Loucy (cell line): ENCODE measurements at regions not wholly inside any gene's neighbourhood (a gene's known extent, or its start where the extent isn't known, plus 50 kb on each side); places are given as distances from the start of the nearest gene placed in this dataset.

ENCODE experiments used
- H2AFZ ChIP-seq: fragments of 200-600 bp; sonication (generic); 2 replicates; pipeline ENCODE4 v1.6.0; 2016; ENCODE audit warnings: antibody characterized with exemption, mild to moderate bottlenecking, low read length, moderate library complexity
- H3F3A ChIP-seq: fragments of 200-600 bp; 2 replicates; pipeline ENCODE4 v1.6.0; 2016; ENCODE audit warnings: antibody characterized with exemption, low read depth, mild to moderate bottlenecking
- H3K27me3 ChIP-seq: fragments of 200-600 bp; sonication (generic); 2 replicates; pipeline ENCODE4 v1.6.1; 2014; ENCODE audit warnings: low read length, mild to moderate bottlenecking; ENCODE audit not compliant: insufficient read depth, poor library complexity, severe bottlenecking
- H3K36me3 ChIP-seq: fragments of 200-600 bp; sonication (generic); 2 replicates; pipeline ENCODE4 v1.6.1; 2016; ENCODE audit warnings: low read length; ENCODE audit not compliant: insufficient read depth
- H3K4me1 ChIP-seq: fragments of 200-600 bp; sonication (generic); 2 replicates; pipeline ENCODE4 v1.5.1; 2014; ENCODE audit warnings: low read length, mild to moderate bottlenecking; ENCODE audit not compliant: insufficient read depth, poor library complexity, severe bottlenecking
- H3K4me2 ChIP-seq: fragments of 200-600 bp; sonication (generic); 2 replicates; pipeline ENCODE4 v1.6.0; 2014; ENCODE audit warnings: antibody characterized with exemption, low read length, low read depth, mild to moderate bottlenecking; ENCODE audit not compliant: poor library complexity, severe bottlenecking
- H3K4me3 ChIP-seq: fragments of 200-600 bp; sonication (generic); 2 replicates; pipeline ENCODE4 v1.5.1; 2014; ENCODE audit warnings: low read length, mild to moderate bottlenecking, mixed read lengths; ENCODE audit not compliant: poor library complexity, severe bottlenecking
- H3K79me2 ChIP-seq: fragments of 200-600 bp; sonication (generic); 2 replicates; pipeline ENCODE4 v1.6.1; 2014; ENCODE audit warnings: low read length; ENCODE audit not compliant: insufficient read depth
- H3K9ac ChIP-seq: fragments of 200-600 bp; sonication (generic); 2 replicates; pipeline ENCODE4 v1.6.0; 2014; ENCODE audit warnings: mild to moderate bottlenecking, low read depth, low read length, moderate library complexity; ENCODE audit not compliant: poor library complexity, severe bottlenecking
- H3K9me2 ChIP-seq: fragments of 200-600 bp; sonication (generic); replicated peaks from 2 replicates; pipeline ENCODE4 v1.6.1; 2016; ENCODE audit warnings: low read depth, low read length, mixed read lengths
- H3K9me3 ChIP-seq: fragments of 200-600 bp; sonication (generic); 2 replicates; pipeline ENCODE4 v1.6.1; 2014; ENCODE audit warnings: mild to moderate bottlenecking, antibody characterized with exemption, low read length, low read depth; ENCODE audit not compliant: insufficient read depth
- H4K20me1 ChIP-seq: fragments of 200-600 bp; sonication (generic); 2 replicates; pipeline ENCODE4 v1.6.0; 2014; ENCODE audit warnings: antibody characterized with exemption, low read length, mild to moderate bottlenecking; ENCODE audit not compliant: insufficient read depth, poor library complexity, severe bottlenecking
- EZH2phosphoT487 ChIP-seq: fragments of 200-600 bp; IDR thresholded peaks from 2 replicates; pipeline ENCODE4 v1.6.1; 2018; ENCODE audit warnings: antibody characterized with exemption, mild to moderate bottlenecking, moderate library complexity, borderline replicate concordance
- TF ChIP-seq, protein P1 (sequence below): fragments of 200-600 bp; sonication (generic); conservative IDR thresholded peaks from 2 replicates; pipeline ENCODE4 v1.5.1; 2014; ENCODE audit warnings: mild to moderate bottlenecking, antibody characterized with exemption, low read length

DNA sequence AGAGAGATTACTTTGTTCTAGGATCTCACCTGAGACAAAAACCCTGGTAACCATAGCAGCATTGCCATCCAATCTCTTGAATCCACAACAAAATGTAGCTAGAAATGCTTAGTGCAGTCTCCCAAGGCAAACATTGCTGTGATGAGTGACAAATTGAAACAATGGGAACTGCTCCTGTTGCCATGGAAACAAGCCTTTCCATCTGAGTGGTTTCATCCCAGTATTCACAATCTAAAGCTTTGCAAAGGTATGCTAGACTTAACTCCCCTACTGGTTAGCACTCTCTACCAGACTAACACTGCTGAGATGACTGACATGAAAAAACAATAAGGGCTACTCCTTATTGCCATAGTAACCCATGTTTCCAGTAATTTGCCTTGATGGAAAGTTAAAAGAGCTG lies 172.6 kb upstream of the CNTN3 start:
- no peak overlapping the region for H3K4me2 ChIP-seq
- H2AFZ ChIP-seq: no peak overlapping the region
- no peak overlapping the region for H3K4me3 ChIP-seq
- no peak for TF ChIP-seq EZH2phosphoT487
- TF ChIP-seq, protein P1, sequence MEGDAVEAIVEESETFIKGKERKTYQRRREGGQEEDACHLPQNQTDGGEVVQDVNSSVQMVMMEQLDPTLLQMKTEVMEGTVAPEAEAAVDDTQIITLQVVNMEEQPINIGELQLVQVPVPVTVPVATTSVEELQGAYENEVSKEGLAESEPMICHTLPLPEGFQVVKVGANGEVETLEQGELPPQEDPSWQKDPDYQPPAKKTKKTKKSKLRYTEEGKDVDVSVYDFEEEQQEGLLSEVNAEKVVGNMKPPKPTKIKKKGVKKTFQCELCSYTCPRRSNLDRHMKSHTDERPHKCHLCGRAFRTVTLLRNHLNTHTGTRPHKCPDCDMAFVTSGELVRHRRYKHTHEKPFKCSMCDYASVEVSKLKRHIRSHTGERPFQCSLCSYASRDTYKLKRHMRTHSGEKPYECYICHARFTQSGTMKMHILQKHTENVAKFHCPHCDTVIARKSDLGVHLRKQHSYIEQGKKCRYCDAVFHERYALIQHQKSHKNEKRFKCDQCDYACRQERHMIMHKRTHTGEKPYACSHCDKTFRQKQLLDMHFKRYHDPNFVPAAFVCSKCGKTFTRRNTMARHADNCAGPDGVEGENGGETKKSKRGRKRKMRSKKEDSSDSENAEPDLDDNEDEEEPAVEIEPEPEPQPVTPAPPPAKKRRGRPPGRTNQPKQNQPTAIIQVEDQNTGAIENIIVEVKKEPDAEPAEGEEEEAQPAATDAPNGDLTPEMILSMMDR: no peak
- no peaks in the 10 kb centered on the region for H3K9me2 ChIP-seq
- no peaks in the 10 kb centered on the region for H3F3A ChIP-seq
- H3K27me3 ChIP-seq: no peaks in the 10 kb centered on the region
- H3K36me3 ChIP-seq: no peaks in the 10 kb centered on the region
- no peaks in the 10 kb centered on the region for H3K79me2 ChIP-seq
- no peaks in the 10 kb centered on the region for H3K9me3 ChIP-seq
- H4K20me1 ChIP-seq: no peaks in the 10 kb centered on the region
- H3K4me1 ChIP-seq: no peaks in the 10 kb centered on the region
- no peak overlapping the region for H3K9ac ChIP-seq

DNA sequence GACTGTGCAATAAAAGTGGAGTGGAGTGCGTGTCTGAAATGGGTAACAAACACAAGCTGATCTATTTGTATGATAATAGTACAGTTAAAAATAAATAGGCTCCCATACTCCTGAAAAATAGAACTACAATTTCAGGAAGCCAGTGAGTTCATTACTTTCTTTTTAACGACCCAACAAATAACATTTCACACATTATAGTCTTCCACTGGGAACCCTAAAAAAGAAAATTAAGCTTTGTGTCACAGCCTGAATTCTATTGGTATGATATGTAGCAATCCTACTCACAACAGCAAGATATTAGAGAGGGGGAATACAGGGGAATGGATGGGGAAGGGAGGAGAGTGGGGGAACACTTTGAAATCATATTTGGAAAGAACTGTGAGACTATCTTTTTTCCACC lies 156.9 kb upstream of the CNTN3 start:
- Histone ChIP-seq H3K4me3 (no peak overlapping the region), H3K9ac (no peak overlapping the region), H2AFZ (no peak overlapping the region), H3K36me3 (no peaks in the 10 kb centered on the region), H3K4me1 (no peaks in the 10 kb centered on the region), H3K4me2 (no peak overlapping the region), H3F3A (no peaks in the 10 kb centered on the region), H3K9me3 (no peaks in the 10 kb centered on the region), H4K20me1 (no peaks in the 10 kb centered on the region), H3K9me2 (no peaks in the 10 kb centered on the region), H3K27me3 (no peaks in the 10 kb centered on the region), H3K79me2 (no peaks in the 10 kb centered on the region)
- TF ChIP-seq, protein P1: no peak
- no peak for TF ChIP-seq EZH2phosphoT487

DNA sequence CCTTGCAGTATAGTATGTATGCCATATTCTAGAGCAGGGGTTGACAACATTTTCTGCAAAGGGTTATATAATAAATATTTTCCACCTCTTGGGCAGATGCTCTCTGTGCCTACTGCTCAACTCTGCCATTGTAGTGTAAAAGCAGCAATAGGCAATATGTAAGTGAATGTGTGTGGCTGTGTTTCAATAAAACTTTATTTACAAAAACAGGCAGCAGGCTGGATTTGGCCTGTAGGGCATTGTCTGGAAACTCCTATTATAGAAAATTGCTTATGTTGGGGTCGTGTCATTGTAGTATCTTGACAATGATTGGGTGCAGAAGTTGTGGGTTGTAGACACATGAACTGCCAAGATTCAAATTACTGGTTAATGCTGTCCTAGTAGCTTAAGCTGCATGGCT lies 153.6 kb upstream of the CNTN3 start:
- no peak overlapping the region for H2AFZ ChIP-seq

More for the DNA sequence above, 153.6 kb upstream of the CNTN3 start:
- no peak overlapping the region for H3K4me3 ChIP-seq
- no peaks in the 10 kb centered on the region for H3K79me2 ChIP-seq
- H3K27me3 ChIP-seq: no peaks in the 10 kb centered on the region
- no peaks in the 10 kb centered on the region for H3F3A ChIP-seq
- no peaks in the 10 kb centered on the region for H4K20me1 ChIP-seq
- H3K9me2 ChIP-seq: no peaks in the 10 kb centered on the region
- no peak overlapping the region for H3K4me2 ChIP-seq
- H3K9me3 ChIP-seq: no peaks in the 10 kb centered on the region
- H3K4me1 ChIP-seq: no peaks in the 10 kb centered on the region
- H3K36me3 ChIP-seq: no peaks in the 10 kb centered on the region
- TF ChIP-seq EZH2phosphoT487: no peak
- TF ChIP-seq, protein P1: no peak
- no peak overlapping the region for H3K9ac ChIP-seq
